Urinary bladder (tissue), 3 donors: ENCODE measurements at regions not wholly inside any gene's neighbourhood (a gene's known extent, or its start where the extent isn't known, plus 50 kb on each side); places are given as distances from the start of the nearest gene placed in this dataset.
"Not testable (repeated sequence)": the region's sequence is repeated elsewhere in the genome, so short reads cannot be mapped to it uniquely, and the experiment has no call there.

Experiments used
- DNase-seq: peaks from one replicate; pipeline ENCODE4 v3.0.0-alpha.2; 2015; ENCODE audit errors: extremely low spot score
- H3K27ac ChIP-seq: one replicate; pipeline ENCODE4 v1.5.1; 2013; ENCODE audit warnings: low read depth, mild to moderate bottlenecking, moderate library complexity
- H3K36me3 ChIP-seq: one replicate; pipeline ENCODE4 v1.6.1; 2013; ENCODE audit warnings: mild to moderate bottlenecking, moderate library complexity; ENCODE audit not compliant: insufficient read depth
- H3K4me1 ChIP-seq: one replicate; pipeline ENCODE4 v1.6.1; 2013; ENCODE audit warnings: mild to moderate bottlenecking, moderate library complexity; ENCODE audit not compliant: insufficient read depth
- H3K4me3 ChIP-seq: one replicate; pipeline ENCODE4 v1.5.1; 2013; ENCODE audit warnings: low read depth, low read length
- WGBS: extraction: QIAGEN DNeasy Blood & Tissue Kit; methylation state at CpG from one replicate; pipeline ENCODE4 v1.1.7; 2013; 5-methylcytosine and 5-hydroxymethylcytosine counted together
- donor health status: healthy with polysubstance abuse.
- donor health status: healthy.

- H3K27ac ChIP-seq: no peak overlapping the region
- H3K4me3 ChIP-seq: no peak overlapping the region
- whole genome bisulfite sequencing: 85% methylated on average over 3 of the region's 3 CpGs
- H3K4me1 ChIP-seq: no peaks in the 10 kb centered on the region
- H3K36me3 ChIP-seq: no peaks in the 10 kb centered on the region
- DNase-seq: no peak
These were observed 1825.7 kb upstream of the ADGRL3 start for GRCh38 chr4:59374416-59374815.

DNA sequence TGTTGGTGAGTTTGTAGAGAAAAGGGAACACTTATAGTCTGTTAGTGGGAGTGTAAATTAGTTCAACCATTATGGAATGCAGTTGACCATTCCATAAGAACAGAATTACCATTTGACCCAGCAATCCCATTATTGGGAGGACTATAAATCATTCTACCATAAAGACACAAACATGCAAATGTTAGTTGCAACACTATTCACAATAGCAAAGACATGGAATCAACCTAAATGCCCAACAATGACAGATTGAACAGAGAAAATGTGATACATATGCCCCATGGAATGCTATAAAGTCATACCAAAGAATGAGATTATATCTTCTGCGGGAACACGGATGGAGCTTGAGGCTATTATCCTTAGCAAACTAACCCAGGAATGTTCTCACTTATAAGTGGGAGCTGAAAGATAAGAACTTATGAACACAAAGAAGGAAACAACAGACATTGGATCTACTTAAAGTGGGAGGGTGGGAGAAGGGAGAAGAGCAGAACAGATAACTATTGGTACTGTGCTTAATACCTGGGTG, 1819.2 kb upstream of the ADGRL3 start:
- Histone ChIP-seq H3K36me3 (no peaks in the 10 kb centered on the region), H3K4me3 (no peak overlapping the region), H3K27ac (no peak overlapping the region), H3K4me1 (no peaks in the 10 kb centered on the region)
- DNase-seq: no peak
- WGBS: 77% methylated on average over 2 of the region's 2 CpGs

DNA sequence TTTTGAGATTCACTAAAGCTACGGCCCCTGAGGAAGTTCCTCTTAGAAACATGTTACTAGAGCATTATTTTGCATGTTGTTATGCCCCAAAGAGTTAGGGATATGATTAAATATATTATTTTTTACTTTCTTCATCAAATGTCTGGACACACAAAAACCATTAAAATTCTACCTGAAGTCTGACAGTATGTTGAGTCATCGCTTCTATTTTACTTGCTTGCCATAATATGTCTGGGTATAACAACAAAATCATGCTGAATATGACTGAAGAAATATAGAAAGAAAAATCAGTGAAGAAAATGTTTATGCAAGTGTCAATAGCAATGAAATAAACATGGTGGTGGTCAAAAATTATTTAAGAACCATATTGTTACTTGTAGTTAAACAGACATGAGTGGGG, 1818.5 kb upstream of the ADGRL3 start:
- no peak for DNase-seq
- H3K36me3 ChIP-seq: no peaks in the 10 kb centered on the region
- WGBS: 93% methylated on average over 2 of the region's 2 CpGs
- H3K27ac ChIP-seq: no peak overlapping the region
- no peaks in the 10 kb centered on the region for H3K4me1 ChIP-seq
- H3K4me3 ChIP-seq: no peak overlapping the region

GRCh38 chr4:59387759-59388758, 1812.1 kb upstream of the ADGRL3 start:
- H3K4me3 ChIP-seq: no peak overlapping the region
- no peaks in the 10 kb centered on the region for H3K36me3 ChIP-seq
- no peak for DNase-seq
- no peak overlapping the region for H3K27ac ChIP-seq
- 65% methylated on average over 7 of the region's 7 CpGs for WGBS
- no peaks in the 10 kb centered on the region for H3K4me1 ChIP-seq

DNA sequence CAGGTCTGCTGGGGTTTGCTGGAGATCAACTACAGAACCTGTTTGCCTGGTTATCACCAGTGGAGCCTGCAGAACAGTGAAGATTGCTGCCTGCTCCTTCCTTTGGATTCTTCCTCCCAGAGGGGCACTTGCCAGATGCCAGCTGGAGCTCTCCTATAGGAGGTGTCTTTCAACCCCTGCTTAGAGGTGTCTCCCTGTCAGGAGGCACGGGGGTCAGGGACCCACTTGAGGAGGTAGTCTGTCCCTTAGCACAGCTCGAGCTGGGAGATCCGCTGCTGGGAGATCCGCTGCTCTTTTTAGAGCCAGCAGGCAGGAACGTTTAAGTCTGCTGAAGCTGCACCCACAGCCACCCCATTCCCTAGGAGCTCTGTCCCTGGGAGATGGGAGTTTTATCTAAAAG, 1806.3 kb upstream of the ADGRL3 start:
- WGBS: 83% methylated on average over 5 of the region's 5 CpGs
- Histone ChIP-seq H3K27ac (no peak overlapping the region), H3K4me1 (no peaks in the 10 kb centered on the region), H3K36me3 (no peaks in the 10 kb centered on the region), H3K4me3 (no peak overlapping the region)
- DNase-seq: no peak

GRCh38 chr4:59400334-59400733, 1799.8 kb upstream of the ADGRL3 start:
- 38% methylated on average over 4 of the region's 4 CpGs for WGBS

DNA sequence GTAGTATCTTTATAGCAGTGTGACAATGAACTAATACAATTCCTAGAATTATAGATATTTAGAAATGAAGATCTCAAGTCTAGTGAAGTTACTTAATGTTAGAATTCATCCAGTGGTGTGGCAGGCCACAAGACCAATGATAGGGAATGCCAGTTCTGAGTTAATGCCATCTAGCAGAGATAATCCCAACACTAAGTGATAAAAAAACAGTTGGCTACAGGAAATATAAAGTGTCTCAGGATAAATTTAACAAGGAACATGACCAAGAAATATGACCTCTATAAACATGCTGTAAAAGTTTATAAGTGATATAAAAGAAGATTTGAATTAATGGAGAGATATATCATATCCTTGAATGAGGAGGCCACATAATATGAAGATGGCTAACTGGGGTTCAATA, 1790.5 kb upstream of the ADGRL3 start:
- no peaks in the 10 kb centered on the region for H3K36me3 ChIP-seq
- no peaks in the 10 kb centered on the region for H3K4me1 ChIP-seq
- no peak overlapping the region for H3K27ac ChIP-seq
- DNase-seq: no peak
- H3K4me3 ChIP-seq: no peak overlapping the region

More at GRCh38 chr4:59400334-59400733, 1799.8 kb upstream of the ADGRL3 start:
- DNase-seq: no peak
- no peaks in the 10 kb centered on the region for H3K4me1 ChIP-seq
- H3K4me3 ChIP-seq: no peak overlapping the region
- no peaks in the 10 kb centered on the region for H3K36me3 ChIP-seq
- H3K27ac ChIP-seq: no peak overlapping the region

DNA sequence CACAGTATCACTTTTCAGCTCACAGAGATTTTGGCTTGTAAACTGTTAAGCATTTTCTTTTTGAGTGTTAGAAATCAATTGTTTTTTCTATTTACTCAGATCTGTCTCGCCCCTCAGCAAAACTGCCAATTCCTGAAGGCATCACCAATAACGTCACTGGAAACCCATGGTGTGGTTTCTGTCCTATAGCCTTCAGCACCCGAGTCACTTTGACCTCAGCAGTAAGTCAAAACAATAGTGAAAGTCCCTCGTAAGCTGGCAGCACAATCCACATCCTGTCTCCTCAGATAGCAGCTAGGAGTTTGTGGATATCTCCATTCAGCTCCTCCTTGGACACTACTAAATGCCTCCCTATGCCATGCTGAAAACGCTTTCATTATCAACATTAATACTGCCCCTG, 1787.4 kb upstream of the ADGRL3 start:
- Histone ChIP-seq H3K4me1 (no peaks in the 10 kb centered on the region), H3K4me3 (no peak overlapping the region), H3K27ac (no peak overlapping the region), H3K36me3 (no peaks in the 10 kb centered on the region)
- DNase-seq: no peak
- 70% methylated on average over 5 of the region's 5 CpGs for WGBS

DNA sequence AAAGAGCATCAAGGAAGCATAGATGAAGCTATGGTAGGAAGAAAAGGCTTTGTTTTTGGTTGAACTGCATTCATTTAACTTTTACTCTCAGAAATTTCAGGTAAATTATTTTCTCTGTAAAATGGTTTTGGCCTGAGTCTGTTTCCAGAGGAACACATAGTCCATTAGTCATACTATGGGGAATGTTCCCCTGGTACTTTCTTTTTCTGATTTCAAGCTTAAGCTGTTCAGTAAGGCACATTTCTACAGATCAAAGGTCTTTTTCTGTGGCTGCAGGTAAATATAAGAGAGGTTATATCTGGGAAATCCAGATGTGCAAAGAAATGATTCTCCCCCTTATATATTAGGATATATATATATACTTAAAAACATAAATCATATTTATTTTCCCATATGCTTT, 1744.4 kb upstream of the ADGRL3 start:
- Histone ChIP-seq H3K36me3 (no peaks in the 10 kb centered on the region), H3K27ac (no peak overlapping the region), H3K4me3 (no peak overlapping the region), H3K4me1 (no peaks in the 10 kb centered on the region)
- DNase-seq: no peak

- Histone ChIP-seq H3K27ac (no peak overlapping the region), H3K36me3 (no peaks in the 10 kb centered on the region), H3K4me1 (no peaks in the 10 kb centered on the region), H3K4me3 (no peak overlapping the region)
- 83% methylated on average over 4 of the region's 4 CpGs for WGBS
- no peak for DNase-seq
These were observed 1742.5 kb upstream of the ADGRL3 start for GRCh38 chr4:59457576-59457975.

DNA sequence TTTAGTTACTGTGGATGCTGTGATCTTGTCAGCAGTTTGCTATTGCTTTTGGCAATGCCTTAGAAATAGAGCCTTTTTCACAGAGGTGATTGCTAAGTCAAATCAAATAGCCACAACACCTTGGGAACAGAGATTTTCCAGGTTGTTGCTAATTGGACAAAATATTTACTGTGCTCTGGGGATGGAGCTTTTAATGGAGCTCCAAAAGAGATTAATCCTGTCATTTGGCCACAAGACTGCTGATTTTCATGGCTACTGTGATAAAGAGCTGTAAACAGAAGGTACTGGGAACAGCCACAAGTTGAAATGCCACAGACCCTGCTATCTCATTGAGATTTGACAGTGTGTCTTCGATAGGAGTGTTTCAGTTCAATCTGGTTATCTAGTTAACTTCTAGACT, 1715.2 kb upstream of the ADGRL3 start:
- Histone ChIP-seq H3K27ac (no peak overlapping the region), H3K36me3 (no peaks in the 10 kb centered on the region), H3K4me3 (no peak overlapping the region), H3K4me1 (no peaks in the 10 kb centered on the region)
- WGBS: 46% methylated on average over 1 of the region's 1 CpG
- no peak for DNase-seq

DNA sequence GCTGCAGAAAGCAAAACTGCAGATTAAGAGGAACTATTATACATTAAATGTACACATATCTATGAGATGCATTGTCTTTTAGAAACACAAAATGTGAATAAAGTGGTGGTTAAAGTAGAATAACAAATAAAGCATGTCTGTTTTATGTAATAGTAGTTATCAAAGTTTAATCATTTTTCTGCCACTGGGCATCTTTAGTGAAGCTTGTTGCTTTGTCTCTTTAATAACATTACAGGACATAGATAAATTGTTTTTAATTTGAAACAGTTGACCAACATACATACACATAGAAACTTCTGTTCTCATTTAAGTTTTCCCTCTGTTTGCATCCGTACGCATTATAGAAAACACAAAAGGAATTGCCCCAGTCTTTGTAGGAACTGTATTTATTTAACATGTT, 1700.0 kb upstream of the ADGRL3 start:
- no peaks in the 10 kb centered on the region for H3K4me1 ChIP-seq
- no peak overlapping the region for H3K27ac ChIP-seq
- no peaks in the 10 kb centered on the region for H3K36me3 ChIP-seq
- H3K4me3 ChIP-seq: no peak overlapping the region
- 94% methylated on average over 2 of the region's 2 CpGs for WGBS
- DNase-seq: no peak

DNA sequence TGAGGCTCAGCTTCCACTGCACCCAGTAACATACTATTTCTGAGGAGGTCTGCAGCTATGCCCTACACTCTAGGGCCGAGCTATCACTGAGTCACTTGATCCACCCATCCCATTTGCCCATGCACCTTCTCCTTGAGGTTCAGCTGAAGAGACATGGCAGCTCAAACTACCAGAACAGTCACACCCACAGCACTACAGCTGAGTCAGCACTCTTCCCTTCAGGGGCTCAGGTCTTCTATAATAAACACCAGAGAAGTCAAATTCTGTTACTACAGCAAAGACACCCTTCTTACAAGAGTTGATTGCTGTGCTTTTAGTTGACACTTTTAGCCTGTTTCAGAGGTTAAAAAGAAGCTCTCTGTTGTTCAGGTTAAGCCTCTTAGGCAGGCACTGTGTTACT, 1696.4 kb upstream of the ADGRL3 start:
- no peaks in the 10 kb centered on the region for H3K36me3 ChIP-seq
- no peak for DNase-seq
- H3K4me1 ChIP-seq: no peaks in the 10 kb centered on the region
- H3K27ac ChIP-seq: no peak overlapping the region
- 74% methylated on average over 1 of the region's 1 CpG for WGBS
- H3K4me3 ChIP-seq: no peak overlapping the region

- not testable (repeated sequence) for H3K4me1 ChIP-seq, DNase-seq, H3K4me3 ChIP-seq, H3K36me3 ChIP-seq, H3K27ac ChIP-seq
- WGBS: 93% methylated on average over 11 of the region's 11 CpGs
These were observed 1688.3 kb upstream of the ADGRL3 start for GRCh38 chr4:59511809-59512208.
